Lung (tissue), 11 donors: ENCODE measurements at regions not wholly inside any gene's neighbourhood (a gene's known extent, or its start where the extent isn't known, plus 50 kb on each side); places are given as distances from the start of the nearest gene placed in this dataset.

Source experiments
- ATAC-seq: fragments of 200-7000 bp; cut with Tn5 transposase; one replicate; pipeline ENCODE4 v1.9.1; 2020; ENCODE audit warnings: moderate number of reproducible peaks; ENCODE audit not compliant: insufficient read depth, low FRiP score
- DNase-seq, 3 donors: peaks; one replicate each; pipeline ENCODE4 v3.0.0-alpha.2; 2013 to 2017
- H3K27ac ChIP-seq, 2 donors: one replicate each; pipeline ENCODE4 v1.5.1; 2013; ENCODE audit warnings: mild to moderate bottlenecking in 2 of 2, moderate library complexity in 2 of 2, control low read depth in 1 of 2, inconsistent platforms in 1 of 2, low read depth in 1 of 2, low read length in 1 of 2
- H3K27me3 ChIP-seq, 3 donors: one replicate each; pipeline ENCODE4 v1.5.1; 2013; ENCODE audit warnings: low read length in 2 of 3; ENCODE audit not compliant: control insufficient read depth in 3 of 3, insufficient read depth in 3 of 3
- H3K36me3 ChIP-seq, 4 donors: one replicate each; pipeline ENCODE4 v1.5.1; 2013; ENCODE audit warnings: low read length in 4 of 4, mild to moderate bottlenecking in 1 of 4, moderate library complexity in 1 of 4; ENCODE audit not compliant: control insufficient read depth in 4 of 4, insufficient read depth in 4 of 4
- H3K4me1 ChIP-seq, 5 donors: one replicate each; pipeline ENCODE4 v1.5.1; 2013; ENCODE audit warnings: low read length in 5 of 5, mild to moderate bottlenecking in 2 of 5, moderate library complexity in 1 of 5; ENCODE audit not compliant: control insufficient read depth in 5 of 5, insufficient read depth in 5 of 5
- H3K4me3 ChIP-seq: one replicate; pipeline ENCODE4 v1.5.1; 2013; ENCODE audit warnings: mild to moderate bottlenecking, control low read depth, moderate library complexity
- H3K9ac ChIP-seq, 2 donors: one replicate each; pipeline ENCODE4 v1.5.1; 2013; ENCODE audit warnings: low read length in 2 of 2, control low read depth in 1 of 2; ENCODE audit not compliant: insufficient read depth in 1 of 2
- H3K9me3 ChIP-seq, 4 donors: one replicate each; pipeline ENCODE4 v1.5.1; 2013; ENCODE audit warnings: low read length in 3 of 4, mild to moderate bottlenecking in 1 of 4, moderate library complexity in 1 of 4; ENCODE audit not compliant: control insufficient read depth in 4 of 4, insufficient read depth in 3 of 4
- CTCF ChIP-seq: IDR thresholded peaks from 2 replicates; pipeline ENCODE4 v1.5.1; 2012; ENCODE audit warnings: mild to moderate bottlenecking; ENCODE audit errors: control extremely low read depth, extremely low read depth
- WGBS, 2 donors: extraction: QIAGEN DNeasy Blood & Tissue Kit; methylation state at CpG; one replicate each; pipeline ENCODE4 v1.1.7; 2013; 5-methylcytosine and 5-hydroxymethylcytosine counted together
- donor health status: control.
- donor health status: control.
- donor health status: Bipolar disorder and iron deficiency.
- donor health status: healthy.
- donor health status: DM: yes; HTN: yes; CAD: no.

- DNase-seq = no peak
- TF ChIP-seq CTCF = no peak
- Histone ChIP-seq H3K4me3 (no peak overlapping the region), H3K9me3 (no peaks in the 10 kb centered on the region), H3K27me3 (no peaks in the 10 kb centered on the region), H3K9ac (no peak overlapping the region), H3K4me1 (peaks cover 0 to 8% (median 0%) of the 10 kb centered on the region in 5 donors), H3K27ac (no peak overlapping the region), H3K36me3 (no peaks in the 10 kb centered on the region)
- no peak for ATAC-seq
- 4 to 16% methylated on average over 1 of the region's 1 CpG for WGBS, 2 donors
These were observed 497.1 kb upstream of the CDH11 start for GRCh38 chr16:65618931-65619330.

GRCh38 chr16:65618333-65618732 is 496.5 kb upstream of the CDH11 start:
- ATAC-seq (no peak), DNase-seq (no peak)
- no peak overlapping the region for H3K9ac ChIP-seq
- 51 to 69% methylated on average over 2 of the region's 2 CpGs for WGBS, 2 donors
- no peaks in the 10 kb centered on the region for H3K36me3 ChIP-seq
- no peak overlapping the region for H3K4me3 ChIP-seq
- peaks cover 0 to 8% (median 0%) of the 10 kb centered on the region in 5 donors for H3K4me1 ChIP-seq
- H3K27me3 ChIP-seq = no peaks in the 10 kb centered on the region
- no peak for TF ChIP-seq CTCF
- no peak overlapping the region for H3K27ac ChIP-seq
- peaks cover 0 to 3% (median 0%) of the 10 kb centered on the region in 4 donors for H3K9me3 ChIP-seq

GRCh38 chr16:65617421-65617820 is 495.6 kb upstream of the CDH11 start:
- ATAC-seq (no peak), DNase-seq (no peak)
- H3K36me3 ChIP-seq = no peaks in the 10 kb centered on the region
- H3K27ac ChIP-seq = no peak overlapping the region
- H3K9ac ChIP-seq = no peak overlapping the region
- no peak overlapping the region for H3K4me3 ChIP-seq
- H3K9me3 ChIP-seq = peaks cover 0 to 4% (median 0%) of the 10 kb centered on the region in 4 donors
- H3K4me1 ChIP-seq = peaks cover 0 to 8% (median 0%) of the 10 kb centered on the region in 5 donors
- 63 to 69% methylated on average over 3 of the region's 3 CpGs for WGBS, 2 donors
- no peaks in the 10 kb centered on the region for H3K27me3 ChIP-seq
- TF ChIP-seq CTCF = no peak

GRCh38 chr16:65608455-65608854 is 486.6 kb upstream of the CDH11 start:
- ATAC-seq (no peak), DNase-seq (no peak)
- H3K9ac ChIP-seq = no peak overlapping the region
- H3K4me3 ChIP-seq = no peak overlapping the region
- H3K36me3 ChIP-seq = no peaks in the 10 kb centered on the region
- peaks cover 0 to 3% (median 0%) of the 10 kb centered on the region in 4 donors for H3K9me3 ChIP-seq
- H3K27ac ChIP-seq = no peak overlapping the region
- peaks cover 0 to 3% (median 0%) of the 10 kb centered on the region in 5 donors for H3K4me1 ChIP-seq
- TF ChIP-seq CTCF = no peak
- H3K27me3 ChIP-seq = no peaks in the 10 kb centered on the region
